Vagina (tissue), 2 donors: ENCODE measurements at regions not wholly inside any gene's neighbourhood (a gene's known extent, or its start where the extent isn't known, plus 50 kb on each side); places are given as distances from the start of the nearest gene placed in this dataset.

Experiments used
- DNase-seq, 2 donors: peaks; one replicate each; pipeline ENCODE4 v3.0.0-alpha.2; 2017; ENCODE audit errors: extremely low spot score in 2 of 2
- H3K27ac ChIP-seq: fragments of 200-600 bp; sonication (generic); one replicate; pipeline ENCODE4 v1.5.1; 2019
- H3K27me3 ChIP-seq: fragments of 200-600 bp; sonication (generic); one replicate; pipeline ENCODE4 v1.5.1; 2019
- H3K36me3 ChIP-seq, 2 donors: fragments of 200-600 bp; sonication (generic); one replicate each; pipeline ENCODE4 v1.5.1; 2017 to 2019
- H3K4me1 ChIP-seq: fragments of 200-600 bp; sonication (generic); one replicate; pipeline ENCODE4 v1.5.1; 2019
- H3K4me3 ChIP-seq, 2 donors: fragments of 200-600 bp; sonication (generic); 1 replicate in 1 of 2; 2 replicates in 1 of 2; pipeline ENCODE4 v1.5.1; 2016 to 2019
- H3K9me3 ChIP-seq: fragments of 200-600 bp; sonication (generic); one replicate; pipeline ENCODE4 v1.5.1; 2019
- POLR2A ChIP-seq, 2 donors: fragments of 450-650 bp; IDR thresholded peaks; one replicate each; pipeline ENCODE4 v1.6.1; 2017; ENCODE audit warnings: antibody characterized with exemption in 2 of 2, mild to moderate bottlenecking in 2 of 2, moderate library complexity in 2 of 2
- POLR2AphosphoS5 ChIP-seq, 2 donors: sonication (generic); formaldehyde crosslinking; IDR thresholded peaks; one replicate each; pipeline ENCODE4 v1.9.0; 2017; ENCODE audit warnings: antibody characterized with exemption in 2 of 2, mild to moderate bottlenecking in 2 of 2, low read depth in 1 of 2; ENCODE audit not compliant: insufficient read depth in 1 of 2
- intact Hi-C: fragments of 100-400 bp; cut with DNase I; formaldehyde crosslinking; loops from one replicate; pipeline ENCODE4 v1.15.1; 2023
- TF ChIP-seq, protein P1 (sequence below), 3 experiments: fragments of 450-650 bp in 2 of 3; fragments of 200-600 bp in 1 of 3; sonication (generic) in 1 of 3; IDR thresholded peaks; one replicate each; pipeline ENCODE4 v1.5.1; 2017 to 2019; ENCODE audit warnings: antibody characterized with exemption in 3 of 3, mild to moderate bottlenecking in 2 of 3, moderate library complexity in 2 of 3

GRCh38 chr2:150166313-150167051 lies 321.0 kb downstream of the RND3 start:
- no peak overlapping the region for H3K27ac ChIP-seq
- TF ChIP-seq POLR2A (IDR thresholded peaks at IDR 0.05) (no peak), POLR2AphosphoS5 (IDR thresholded peaks at IDR 0.05; ENCODE audit: insufficient read depth in 1 of 2, low read depth in 1 of 2) (peak in 1 of 2 donors; percentile 6)
- H3K9me3 ChIP-seq = no peaks in the 10 kb centered on the region
- no peaks in the 10 kb centered on the region for H3K36me3 ChIP-seq
- no peaks in the 10 kb centered on the region for H3K4me1 ChIP-seq
- H3K27me3 ChIP-seq = no peaks in the 10 kb centered on the region
- H3K4me3 ChIP-seq = no peak overlapping the region
- DNase-seq = no peak
- intact Hi-C loops = no loop called here

DNA sequence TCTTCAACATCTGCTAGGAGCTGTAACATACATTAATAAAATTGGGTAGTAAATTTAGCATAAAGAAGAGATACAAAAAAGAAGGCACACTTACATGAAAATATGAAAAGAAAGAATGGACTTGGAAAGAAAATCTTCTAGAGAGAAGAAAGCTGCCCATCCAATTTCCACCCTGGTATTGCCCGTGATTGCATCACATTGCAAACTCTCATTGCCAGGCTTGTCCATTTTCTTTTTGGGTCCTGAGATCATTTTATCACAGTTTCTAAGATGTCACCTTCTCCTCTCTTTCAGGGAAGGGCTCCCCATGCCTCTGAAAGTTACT lies 321.5 kb downstream of the RND3 start:
- no peaks in the 10 kb centered on the region for H3K9me3 ChIP-seq
- no peak overlapping the region for H3K4me3 ChIP-seq
- H3K36me3 ChIP-seq = no peaks in the 10 kb centered on the region
- H3K4me1 ChIP-seq = no peaks in the 10 kb centered on the region
- no peak for DNase-seq
- no peak overlapping the region for H3K27ac ChIP-seq
- TF ChIP-seq POLR2A (IDR thresholded peaks at IDR 0.05) (no peak), POLR2AphosphoS5 (IDR thresholded peaks at IDR 0.05; ENCODE audit: insufficient read depth in 1 of 2, low read depth in 1 of 2) (no peak)
- TF ChIP-seq, protein P1, sequence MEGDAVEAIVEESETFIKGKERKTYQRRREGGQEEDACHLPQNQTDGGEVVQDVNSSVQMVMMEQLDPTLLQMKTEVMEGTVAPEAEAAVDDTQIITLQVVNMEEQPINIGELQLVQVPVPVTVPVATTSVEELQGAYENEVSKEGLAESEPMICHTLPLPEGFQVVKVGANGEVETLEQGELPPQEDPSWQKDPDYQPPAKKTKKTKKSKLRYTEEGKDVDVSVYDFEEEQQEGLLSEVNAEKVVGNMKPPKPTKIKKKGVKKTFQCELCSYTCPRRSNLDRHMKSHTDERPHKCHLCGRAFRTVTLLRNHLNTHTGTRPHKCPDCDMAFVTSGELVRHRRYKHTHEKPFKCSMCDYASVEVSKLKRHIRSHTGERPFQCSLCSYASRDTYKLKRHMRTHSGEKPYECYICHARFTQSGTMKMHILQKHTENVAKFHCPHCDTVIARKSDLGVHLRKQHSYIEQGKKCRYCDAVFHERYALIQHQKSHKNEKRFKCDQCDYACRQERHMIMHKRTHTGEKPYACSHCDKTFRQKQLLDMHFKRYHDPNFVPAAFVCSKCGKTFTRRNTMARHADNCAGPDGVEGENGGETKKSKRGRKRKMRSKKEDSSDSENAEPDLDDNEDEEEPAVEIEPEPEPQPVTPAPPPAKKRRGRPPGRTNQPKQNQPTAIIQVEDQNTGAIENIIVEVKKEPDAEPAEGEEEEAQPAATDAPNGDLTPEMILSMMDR (IDR thresholded peaks at IDR 0.05) = no peak
- no peaks in the 10 kb centered on the region for H3K27me3 ChIP-seq
- intact Hi-C loops = no loop called here

GRCh38 chr2:150165442-150165841 lies 322.0 kb downstream of the RND3 start:
- no peak overlapping the region for H3K27ac ChIP-seq
- no peaks in the 10 kb centered on the region for H3K9me3 ChIP-seq
- H3K27me3 ChIP-seq = no peaks in the 10 kb centered on the region
- TF ChIP-seq, protein P1 (IDR thresholded peaks at IDR 0.05) = no peak
- TF ChIP-seq POLR2A (IDR thresholded peaks at IDR 0.05) (no peak), POLR2AphosphoS5 (IDR thresholded peaks at IDR 0.05; ENCODE audit: insufficient read depth in 1 of 2, low read depth in 1 of 2) (no peak)
- H3K36me3 ChIP-seq = no peaks in the 10 kb centered on the region
- intact Hi-C loops = no loop called here
- no peaks in the 10 kb centered on the region for H3K4me1 ChIP-seq
- no peak for DNase-seq
- H3K4me3 ChIP-seq = no peak overlapping the region

DNA sequence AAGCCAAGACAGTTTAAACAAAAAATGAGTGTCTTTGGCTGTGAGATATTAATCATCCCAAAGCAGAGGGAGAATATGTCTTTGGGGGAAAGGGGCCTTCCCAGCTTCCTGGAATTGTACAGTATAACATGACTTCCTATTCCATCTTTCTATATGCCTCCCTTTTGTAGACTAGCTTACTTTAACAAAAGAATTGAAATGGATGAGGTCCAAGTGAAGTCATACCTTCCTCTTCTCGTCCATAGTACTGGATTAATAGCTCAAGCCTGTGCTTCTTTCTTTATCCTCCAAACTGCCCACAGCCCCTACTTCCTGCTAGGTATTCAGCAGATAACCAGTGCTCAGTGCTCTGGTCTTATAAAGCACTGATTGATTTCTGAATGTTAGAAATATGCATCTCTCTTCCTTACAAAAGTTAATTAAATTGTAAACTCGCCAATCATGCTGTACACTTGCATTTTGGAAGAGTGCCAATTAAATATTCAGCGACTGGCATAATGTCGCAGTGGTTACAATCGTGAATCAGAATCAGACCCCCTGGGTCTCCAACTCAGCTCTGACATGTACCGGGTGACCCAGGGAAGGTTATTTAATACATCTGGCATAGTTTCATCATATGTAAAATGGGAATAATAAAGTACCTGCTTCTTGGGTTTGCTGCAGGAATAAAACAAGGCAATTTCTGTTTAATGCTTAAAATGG lies 325.1 kb downstream of the RND3 start:
- H3K9me3 ChIP-seq = no peaks in the 10 kb centered on the region

DNA sequence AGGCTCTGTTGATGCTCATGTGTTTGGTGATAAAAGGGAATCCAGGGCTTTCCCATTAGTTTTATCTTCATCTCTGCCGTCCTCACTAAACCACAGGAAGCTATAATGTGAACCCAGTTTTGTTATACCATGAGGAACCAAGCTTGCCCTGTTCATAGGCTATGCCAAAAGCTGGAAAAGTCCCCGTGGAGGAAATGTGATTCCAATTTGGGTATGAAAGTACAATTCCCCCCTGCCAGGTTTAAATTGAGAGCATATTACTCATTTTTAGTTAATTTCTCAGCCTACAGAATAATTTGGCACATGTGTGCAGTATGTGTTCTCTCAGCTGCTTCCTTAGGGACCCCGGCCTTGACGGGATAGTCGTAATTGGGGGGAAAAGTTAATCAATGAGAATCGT lies 327.4 kb downstream of the RND3 start:
- intact Hi-C loops = no loop called here
- DNase-seq = no peak
- H3K9me3 ChIP-seq = no peaks in the 10 kb centered on the region
- H3K27me3 ChIP-seq = no peaks in the 10 kb centered on the region
- H3K27ac ChIP-seq = no peak overlapping the region
- H3K36me3 ChIP-seq = no peaks in the 10 kb centered on the region
- TF ChIP-seq POLR2A (IDR thresholded peaks at IDR 0.05) (no peak), POLR2AphosphoS5 (IDR thresholded peaks at IDR 0.05; ENCODE audit: insufficient read depth in 1 of 2, low read depth in 1 of 2) (no peak)
- TF ChIP-seq, protein P1 (IDR thresholded peaks at IDR 0.05) = no peak
- H3K4me3 ChIP-seq = no peak overlapping the region
- H3K4me1 ChIP-seq = no peaks in the 10 kb centered on the region

More for the DNA sequence above, 325.1 kb downstream of the RND3 start:
- no peaks in the 10 kb centered on the region for H3K27me3 ChIP-seq
- no peak overlapping the region for H3K4me3 ChIP-seq
- DNase-seq = no peak
- no peak overlapping the region for H3K27ac ChIP-seq
- intact Hi-C loops = no loop called here
- no peaks in the 10 kb centered on the region for H3K36me3 ChIP-seq
- TF ChIP-seq POLR2AphosphoS5 (IDR thresholded peaks at IDR 0.05; ENCODE audit: insufficient read depth in 1 of 2, low read depth in 1 of 2) = no peak
- no peak for TF ChIP-seq POLR2A (IDR thresholded peaks at IDR 0.05)
- TF ChIP-seq, protein P1 (IDR thresholded peaks at IDR 0.05) = no peak
- H3K4me1 ChIP-seq = no peaks in the 10 kb centered on the region
